ENCODE measurements at regions not wholly inside any gene's neighbourhood (a gene's known extent, or its start where the extent isn't known, plus 50 kb on each side); places are given as distances from the start of the nearest gene placed in this dataset.

GRCh38 chr2:88818381-88818780 is 126.9 kb downstream of the RPIA start:
- TF ChIP-seq CTCF (conservative IDR thresholded peaks at IDR 0.05; ENCODE audit: low read length) (no peak), EZH2phosphoT487 (IDR thresholded peaks at IDR 0.05; ENCODE audit: borderline replicate concordance, low read depth, low read length) (no peak)

Measured in OCI-LY7 (cell line).